Neural cell (in vitro differentiated cells): ENCODE measurements at regions not wholly inside any gene's neighbourhood (a gene's known extent, or its start where the extent isn't known, plus 50 kb on each side); places are given as distances from the start of the nearest gene placed in this dataset.

ENCODE experiments used
- H2AFZ ChIP-seq: fragments of 200-600, 300-800 bp; sonication (generic), shearing (Covaris generic); 2 replicates; pipeline ENCODE4 v1.6.0; 2014; ENCODE audit warnings: low read depth, mild to moderate bottlenecking, antibody characterized with exemption, low read length, moderate library complexity
- H3F3A ChIP-seq: fragments of 200-600 bp; shearing (Covaris generic); 2 replicates; pipeline ENCODE4 v1.6.1; 2016; ENCODE audit warnings: mild to moderate bottlenecking, moderate library complexity, mixed read lengths, antibody characterized with exemption, low read length; ENCODE audit not compliant: insufficient read depth, poor library complexity, severe bottlenecking
- H3K27ac ChIP-seq: fragments of 200-600, 300-800 bp; sonication (generic), shearing (Covaris generic); 2 replicates; pipeline ENCODE4 v1.5.1; 2014; ENCODE audit warnings: mild to moderate bottlenecking, low read length, moderate library complexity
- H3K27me3 ChIP-seq: fragments of 300-800, 200-600 bp; sonication (generic), shearing (Covaris generic); 2 replicates; pipeline ENCODE4 v1.6.0; 2014; ENCODE audit warnings: mild to moderate bottlenecking, low read depth, low read length, moderate library complexity; ENCODE audit not compliant: insufficient read depth
- H3K36me3 ChIP-seq: fragments of 300-800, 200-600 bp; sonication (generic), shearing (Covaris generic); 2 replicates; pipeline ENCODE4 v1.5.1; 2014; ENCODE audit warnings: mild to moderate bottlenecking, antibody characterized with exemption, low read length, moderate library complexity; ENCODE audit not compliant: insufficient read depth
- H3K4me2 ChIP-seq: fragments of 300-800, 200-600 bp; sonication (generic), shearing (Covaris generic); 2 replicates; pipeline ENCODE4 v1.6.0; 2014; ENCODE audit warnings: mild to moderate bottlenecking, low read length
- H3K4me3 ChIP-seq: fragments of 300-800, 200-600 bp; sonication (generic), shearing (Covaris generic); 2 replicates; pipeline ENCODE4 v1.5.1; 2014; ENCODE audit warnings: mild to moderate bottlenecking, low read length, moderate library complexity
- H3K79me2 ChIP-seq: fragments of 200-600 bp; shearing (Covaris generic); replicated peaks from 2 replicates; pipeline ENCODE4 v1.6.0; 2014; ENCODE audit warnings: mild to moderate bottlenecking, low read length, moderate library complexity; ENCODE audit not compliant: insufficient read depth
- H3K9ac ChIP-seq: fragments of 300-800, 200-600 bp; sonication (generic), shearing (Covaris generic); 2 replicates; pipeline ENCODE4 v1.6.1; 2016; ENCODE audit warnings: mild to moderate bottlenecking, low read length, mixed read lengths
- H3K9me2 ChIP-seq: fragments of 200-600 bp; shearing (Covaris generic); 2 replicates; pipeline ENCODE4 v1.6.1; 2016; ENCODE audit warnings: mild to moderate bottlenecking, low read length, mixed read lengths; ENCODE audit not compliant: insufficient read depth
- H3K9me3 ChIP-seq: fragments of 200-600, 300-800 bp; sonication (generic), shearing (Covaris generic); 2 replicates; pipeline ENCODE4 v1.6.1; 2016; ENCODE audit warnings: mild to moderate bottlenecking, mixed run types, low read length, moderate library complexity, mixed read lengths
- H4K20me1 ChIP-seq: fragments of 200-600 bp; shearing (Covaris generic); 2 replicates; pipeline ENCODE4 v1.6.1; 2016; ENCODE audit warnings: mild to moderate bottlenecking, mixed run types; ENCODE audit not compliant: insufficient read depth
- CTCF ChIP-seq: fragments of 450-650 bp; IDR thresholded peaks from 2 replicates; pipeline ENCODE4 v1.5.1; 2014; ENCODE audit warnings: antibody characterized with exemption, mild to moderate bottlenecking, moderate library complexity; ENCODE audit not compliant: poor library complexity, severe bottlenecking
- EP300 ChIP-seq: fragments of 450-650 bp; conservative IDR thresholded peaks from 2 replicates; pipeline ENCODE4 v1.6.1; 2014; ENCODE audit warnings: antibody characterized with exemption, mild to moderate bottlenecking, moderate library complexity; ENCODE audit not compliant: poor library complexity, severe bottlenecking
- EZH2 ChIP-seq: fragments of 200-600, 300-800 bp; shearing (Covaris generic), sonication (generic); IDR thresholded peaks from 2 replicates; pipeline ENCODE4 v1.6.1; 2014; ENCODE audit warnings: antibody characterized with exemption, low read length, borderline replicate concordance, mild to moderate bottlenecking; ENCODE audit not compliant: insufficient read depth, poor library complexity, severe bottlenecking
- MXI1 ChIP-seq: fragments of 450-650 bp; conservative IDR thresholded peaks from 2 replicates; pipeline ENCODE4 v1.6.1; 2014; ENCODE audit warnings: antibody characterized with exemption, mild to moderate bottlenecking; ENCODE audit not compliant: poor library complexity, severe bottlenecking
- POLR2AphosphoS5 ChIP-seq: IDR thresholded peaks from 2 replicates; pipeline ENCODE4 v1.6.1; 2012
- RAD21 ChIP-seq: fragments of 450-650 bp; conservative IDR thresholded peaks from 2 replicates; pipeline ENCODE4 v1.6.1; 2014; ENCODE audit warnings: antibody characterized with exemption, mild to moderate bottlenecking, moderate library complexity
- REST ChIP-seq: IDR thresholded peaks from 2 replicates; pipeline ENCODE4 v1.6.1; 2012; ENCODE audit warnings: borderline replicate concordance
- SMC3 ChIP-seq: fragments of 450-650 bp; conservative IDR thresholded peaks from 2 replicates; pipeline ENCODE4 v1.6.1; 2014; ENCODE audit warnings: antibody characterized with exemption, mild to moderate bottlenecking, moderate library complexity; ENCODE audit not compliant: poor library complexity
- TAF1 ChIP-seq: IDR thresholded peaks from 2 replicates; pipeline ENCODE4 v1.6.1; 2012; ENCODE audit warnings: low read depth

GRCh38 chr13:103799028-103799427, 732.8 kb upstream of the SLC10A2 start:
- TF ChIP-seq CTCF = no peak
- TF ChIP-seq SMC3 = no peak
- no peak for TF ChIP-seq EZH2
- TF ChIP-seq EP300 = no peak
- no peak for TF ChIP-seq POLR2AphosphoS5
- no peak for TF ChIP-seq REST
- TF ChIP-seq RAD21 = no peak
- TF ChIP-seq MXI1 = no peak
- no peak for TF ChIP-seq TAF1
- H3K9me2 ChIP-seq = no peaks in the 10 kb centered on the region
- no peak overlapping the region for H3K9ac ChIP-seq
- H3K4me2 ChIP-seq = no peak overlapping the region
- H3K79me2 ChIP-seq = no peaks in the 10 kb centered on the region
- no peaks in the 10 kb centered on the region for H3K9me3 ChIP-seq
- H3K4me3 ChIP-seq = no peak overlapping the region
- H3K27me3 ChIP-seq = no peaks in the 10 kb centered on the region
- H3F3A ChIP-seq = no peaks in the 10 kb centered on the region
- H3K36me3 ChIP-seq = no peaks in the 10 kb centered on the region
- H3K27ac ChIP-seq = no peak overlapping the region
- no peaks in the 10 kb centered on the region for H4K20me1 ChIP-seq
- no peak overlapping the region for H2AFZ ChIP-seq

GRCh38 chr13:103795892-103796478, 729.8 kb upstream of the SLC10A2 start:
- no peak overlapping the region for H3K4me2 ChIP-seq
- no peaks in the 10 kb centered on the region for H3K9me2 ChIP-seq
- no peak overlapping the region for H3K27ac ChIP-seq
- H3K36me3 ChIP-seq = no peaks in the 10 kb centered on the region
- TF ChIP-seq EP300 (no peak), MXI1 (no peak), POLR2AphosphoS5 (no peak), CTCF (no peak), SMC3 (no peak), TAF1 (no peak), EZH2 (no peak), RAD21 (no peak), REST (no peak)
- no peak overlapping the region for H2AFZ ChIP-seq
- no peaks in the 10 kb centered on the region for H4K20me1 ChIP-seq
- no peaks in the 10 kb centered on the region for H3K9me3 ChIP-seq
- no peaks in the 10 kb centered on the region for H3F3A ChIP-seq
- H3K79me2 ChIP-seq = no peaks in the 10 kb centered on the region
- no peak overlapping the region for H3K4me3 ChIP-seq
- no peak overlapping the region for H3K9ac ChIP-seq
- H3K27me3 ChIP-seq = no peaks in the 10 kb centered on the region
